Spleen (tissue), 7 donors: ENCODE measurements at regions not wholly inside any gene's neighbourhood (a gene's known extent, or its start where the extent isn't known, plus 50 kb on each side); places are given as distances from the start of the nearest gene placed in this dataset.
"Not testable (repeated sequence)": the region's sequence is repeated elsewhere in the genome, so short reads cannot be mapped to it uniquely, and the experiment has no call there.

Experiments
- CTCF ChIP-seq, 11 experiments: fragments of 200-600 bp in 7 of 11; fragments of 450-650 bp in 4 of 11; sonication (generic) in 4 of 11; IDR thresholded peaks in 8 of 11; conservative IDR thresholded peaks in 3 of 11; 1 replicate in 7 of 11; 2 replicates in 4 of 11; pipeline versions ENCODE4 v1.4.0 to v1.8.0; 2016 to 2021; ENCODE audit warnings: antibody characterized with exemption in 11 of 11, inconsistent platforms in 4 of 11, mild to moderate bottlenecking in 1 of 11
- POLR2A ChIP-seq, 3 donors: fragments of 450-650 bp; IDR thresholded peaks; one replicate each; pipeline ENCODE4 v1.5.1; 2017; ENCODE audit warnings: antibody characterized with exemption in 3 of 3, mild to moderate bottlenecking in 1 of 3
- POLR2AphosphoS5 ChIP-seq, 3 donors: sonication (generic); formaldehyde crosslinking; IDR thresholded peaks; one replicate each; pipeline ENCODE4 v1.5.1; 2017; ENCODE audit warnings: antibody characterized with exemption in 3 of 3
- donor health status: DM: no; HTN: no; CAD: no; lungs with moderate emphysema.
- donor health status: DM: no; HTN: no; CAD: no.
- donor health status: DM: no; HTN: no; CAD: no.

GRCh38 chr2:110318898-110319297 is 106.6 kb upstream of the MTLN start:
- TF ChIP-seq CTCF (IDR thresholded peaks at IDR 0.05 in 8 of 11, conservative IDR thresholded peaks at IDR 0.05 in 3 of 11); POLR2A (IDR thresholded peaks at IDR 0.05); POLR2AphosphoS5 (IDR thresholded peaks at IDR 0.05): not testable (repeated sequence)
